ENCODE measurements at regions not wholly inside any gene's neighbourhood (a gene's known extent, or its start where the extent isn't known, plus 50 kb on each side); places are given as distances from the start of the nearest gene placed in this dataset.

GRCh38 chr10:88041243-88042159 lies 178.1 kb downstream of the PTEN start:
- no peaks in the 10 kb centered on the region for H3K27me3 ChIP-seq (replicated peaks; ENCODE audit: insufficient read depth, low read depth, low read length, poor library complexity)
- intact Hi-C loops (cut with micrococcal nuclease; ENCODE audit: unreplicated experiment), result no loop called here
- no peak for DNase-seq (ENCODE audit: low spot score)
- ChIA-PET CTCF (no interaction called here), POLR2A (ENCODE audit: low non-redundant PET) (no interaction called here)
- no peak for TF ChIP-seq EZH2 (IDR thresholded peaks at IDR 0.05; ENCODE audit: borderline replicate concordance, low read depth, low read length, poor library complexity, severe bottlenecking)
- TF ChIP-seq CTCF (conservative IDR thresholded peaks at IDR 0.05; ENCODE audit: low read depth, low read length), result no peak
- H3K9me3 ChIP-seq (ENCODE audit: low read depth, low read length, poor library complexity, severe bottlenecking), result no peaks in the 10 kb centered on the region
- no peak overlapping the region for H3K4me3 ChIP-seq (ENCODE audit: low read depth, low read length, poor library complexity, severe bottlenecking)
- H3K4me1 ChIP-seq (ENCODE audit: insufficient read depth, low read length, poor library complexity, severe bottlenecking), result no peaks in the 10 kb centered on the region
- no peak overlapping the region for H3K27ac ChIP-seq (ENCODE audit: low read depth, low read length, poor library complexity, severe bottlenecking)
- BruUV-seq (replicated peaks), result no TSS peak
- H3K36me3 ChIP-seq (ENCODE audit: insufficient read depth, low read length, poor library complexity, severe bottlenecking), result no peaks in the 10 kb centered on the region

GRCh38 chr10:88042160-88043100 lies 179.0 kb downstream of the PTEN start:
- H3K27ac ChIP-seq (ENCODE audit: low read depth, low read length, poor library complexity, severe bottlenecking), result no peak overlapping the region
- no peak overlapping the region for H3K4me3 ChIP-seq (ENCODE audit: low read depth, low read length, poor library complexity, severe bottlenecking)
- BruUV-seq (replicated peaks), result no TSS peak
- H3K36me3 ChIP-seq (ENCODE audit: insufficient read depth, low read length, poor library complexity, severe bottlenecking), result no peaks in the 10 kb centered on the region
- TF ChIP-seq EZH2 (IDR thresholded peaks at IDR 0.05; ENCODE audit: borderline replicate concordance, low read depth, low read length, poor library complexity, severe bottlenecking) (no peak), CTCF (conservative IDR thresholded peaks at IDR 0.05; ENCODE audit: low read depth, low read length) (no peak)
- intact Hi-C loops (cut with micrococcal nuclease; ENCODE audit: unreplicated experiment), result no loop called here
- H3K27me3 ChIP-seq (replicated peaks; ENCODE audit: insufficient read depth, low read depth, low read length, poor library complexity), result no peaks in the 10 kb centered on the region
- no peaks in the 10 kb centered on the region for H3K9me3 ChIP-seq (ENCODE audit: low read depth, low read length, poor library complexity, severe bottlenecking)
- CTCF ChIA-PET, result no interaction called here
- POLR2A ChIA-PET (ENCODE audit: low non-redundant PET), result no interaction called here
- no peaks in the 10 kb centered on the region for H3K4me1 ChIP-seq (ENCODE audit: insufficient read depth, low read length, poor library complexity, severe bottlenecking)
- DNase-seq (ENCODE audit: low spot score), result peak; percentile 11

- DNase-seq (ENCODE audit: low spot score), result no peak
- CTCF ChIA-PET, result no interaction called here
- Histone ChIP-seq H3K27ac (ENCODE audit: low read depth, low read length, poor library complexity, severe bottlenecking) (no peak overlapping the region), H3K4me1 (ENCODE audit: insufficient read depth, low read length, poor library complexity, severe bottlenecking) (no peaks in the 10 kb centered on the region), H3K36me3 (ENCODE audit: insufficient read depth, low read length, poor library complexity, severe bottlenecking) (no peaks in the 10 kb centered on the region), H3K27me3 (replicated peaks; ENCODE audit: insufficient read depth, low read depth, low read length, poor library complexity) (no peaks in the 10 kb centered on the region), H3K4me3 (ENCODE audit: low read depth, low read length, poor library complexity, severe bottlenecking) (no peak overlapping the region), H3K9me3 (ENCODE audit: low read depth, low read length, poor library complexity, severe bottlenecking) (no peaks in the 10 kb centered on the region)
- POLR2A ChIA-PET (ENCODE audit: low non-redundant PET), result no interaction called here
- TF ChIP-seq CTCF (conservative IDR thresholded peaks at IDR 0.05; ENCODE audit: low read depth, low read length) (no peak), EZH2 (IDR thresholded peaks at IDR 0.05; ENCODE audit: borderline replicate concordance, low read depth, low read length, poor library complexity, severe bottlenecking) (no peak)
- intact Hi-C loops (cut with micrococcal nuclease; ENCODE audit: unreplicated experiment), result no loop called here
- no TSS peak for BruUV-seq (replicated peaks)
Observed at GRCh38 chr10:88045096-88045495, 181.7 kb downstream of the PTEN start.

All from A673 (cell line).